Frontal cortex (tissue), 3 donors: ENCODE measurements at regions not wholly inside any gene's neighbourhood (a gene's known extent, or its start where the extent isn't known, plus 50 kb on each side); places are given as distances from the start of the nearest gene placed in this dataset.
"Not testable (repeated sequence)": the region's sequence is repeated elsewhere in the genome, so short reads cannot be mapped to it uniquely, and the experiment has no call there.

Experiments used
- DNase-seq, 2 donors: peaks; one replicate each; pipeline ENCODE4 v3.0.0; 2012; ENCODE audit warnings: low spot score in 2 of 2
- FAIRE-seq: peaks from 2 replicates; lab custom pipeline; 2012; peaks lifted over from hg19 to GRCh38; lab: Jason Lieb, UNC
- donor health status: control.
- donor health status: control.
- donor health status: control.

DNA sequence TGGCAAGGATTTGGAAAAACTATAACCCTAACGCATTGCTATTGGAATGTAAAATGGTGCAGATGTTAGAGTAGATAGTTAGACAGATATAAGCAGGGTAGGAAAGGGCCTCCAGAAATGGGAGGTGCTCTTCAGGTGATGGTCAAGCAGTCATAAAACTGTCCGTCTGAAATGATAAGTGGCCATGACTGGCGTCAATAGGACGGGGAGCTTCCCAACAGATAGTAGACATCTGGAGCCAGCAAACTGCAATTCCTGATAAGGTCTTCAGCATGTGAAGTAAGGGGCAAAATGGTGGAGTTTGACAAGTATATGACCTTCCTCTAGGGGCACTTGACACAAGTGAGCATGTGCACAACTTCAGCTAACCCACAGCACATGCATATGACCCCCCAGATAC, 250.4 kb downstream of the MAGEB5 start:
- DNase-seq (no peak), FAIRE-seq (no peak)

DNA sequence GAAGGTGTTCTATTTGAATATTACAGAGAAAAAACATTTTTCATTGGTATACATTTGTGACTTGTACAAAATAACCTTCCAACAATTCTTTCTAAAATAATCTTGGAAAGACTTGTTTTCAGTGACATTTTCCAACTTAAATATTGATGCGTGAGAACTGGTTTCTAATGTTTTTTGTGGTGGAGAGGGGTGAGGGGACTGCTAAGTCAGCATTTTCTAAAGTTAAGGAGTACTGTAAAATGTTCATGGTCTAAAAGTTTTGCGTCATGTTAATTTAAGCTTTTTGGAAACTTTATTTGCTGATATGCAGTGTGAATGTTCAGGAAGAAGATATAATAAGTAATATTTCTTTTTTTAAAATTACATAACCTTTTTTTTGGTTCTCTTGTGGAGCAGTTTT, 229.3 kb downstream of the MAGEB5 start:
- no peak for FAIRE-seq
- no peak for DNase-seq

DNA sequence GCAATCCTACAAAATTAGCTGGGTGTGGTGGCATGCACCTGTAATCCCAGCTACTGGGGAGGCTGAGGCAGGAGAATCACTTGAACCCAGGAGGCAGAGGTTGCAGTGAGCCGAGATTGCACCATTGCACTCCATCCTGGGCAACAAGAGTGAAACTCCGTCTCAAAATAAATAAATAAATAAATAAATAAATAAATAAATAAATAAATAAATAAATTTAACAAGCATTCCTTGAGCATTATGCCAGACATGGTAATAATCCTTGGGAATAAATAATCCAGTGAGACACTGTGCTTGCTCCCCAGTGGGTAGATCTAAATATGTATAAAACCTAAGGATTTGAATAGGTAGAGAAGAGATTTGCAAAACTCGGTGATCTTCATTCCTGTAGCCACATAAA, 228.4 kb downstream of the MAGEB5 start:
- FAIRE-seq, DNase-seq: not testable (repeated sequence)

DNA sequence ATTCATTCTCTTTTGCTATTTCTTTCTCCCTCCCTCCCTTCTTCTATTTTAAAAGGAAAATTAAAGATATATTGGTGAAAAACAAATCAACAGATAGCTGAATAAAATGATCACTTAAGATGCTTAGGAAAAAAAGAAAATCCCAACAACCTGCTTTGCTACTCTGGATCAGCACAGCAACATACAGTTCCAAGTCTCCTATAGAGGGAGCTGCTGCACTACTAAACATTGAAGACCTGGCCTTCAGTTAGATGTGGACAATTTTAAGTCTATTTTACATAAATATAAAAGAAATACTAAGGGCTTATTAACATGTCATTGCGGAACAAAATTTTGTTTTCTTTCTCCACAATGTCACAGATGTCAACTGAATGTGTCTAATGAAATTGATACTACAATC, 226.4 kb downstream of the MAGEB5 start:
- no peak for FAIRE-seq
- DNase-seq = peak in 1 of 2 donors; percentile 1

DNA sequence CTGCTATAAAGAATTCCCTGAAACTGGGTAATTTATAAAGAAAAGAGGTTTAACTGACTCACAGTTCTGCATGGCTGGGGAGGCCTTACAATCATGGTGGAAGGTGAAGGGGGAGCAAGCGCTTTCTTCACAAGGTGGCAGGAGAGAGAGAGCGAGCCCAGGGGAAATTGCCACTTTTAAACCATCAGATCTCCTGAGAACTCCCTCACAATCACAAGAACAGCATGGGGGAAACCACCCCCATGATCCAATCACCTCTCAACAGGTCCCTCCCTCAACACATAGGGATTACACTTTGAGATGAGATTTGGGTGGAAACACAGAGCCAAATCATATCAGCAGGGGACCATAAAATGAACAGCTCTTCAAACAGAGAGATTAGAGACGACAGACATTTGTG, 198.6 kb downstream of the MAGEB5 start:
- DNase-seq = no peak
- FAIRE-seq = no peak

DNA sequence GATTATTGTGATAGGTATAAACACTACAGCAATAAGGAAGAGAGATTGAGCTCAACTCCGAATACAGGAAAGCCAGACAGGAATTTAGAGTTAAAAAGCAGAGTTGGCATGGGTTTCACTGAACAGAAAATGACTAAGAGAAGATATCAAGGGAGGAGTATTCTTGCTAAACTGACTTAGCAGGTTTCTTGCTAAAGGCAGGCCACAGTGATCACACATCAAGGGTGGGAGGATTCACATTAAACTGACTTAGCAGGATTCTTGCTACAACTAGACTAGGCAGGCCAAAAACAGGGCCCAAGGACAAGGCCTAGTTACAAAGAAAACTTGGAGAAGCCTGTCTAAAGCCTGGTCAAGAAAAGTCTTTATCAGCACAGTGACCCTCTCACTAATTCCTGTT, 195.1 kb downstream of the MAGEB5 start:
- no peak for DNase-seq
- FAIRE-seq = no peak

DNA sequence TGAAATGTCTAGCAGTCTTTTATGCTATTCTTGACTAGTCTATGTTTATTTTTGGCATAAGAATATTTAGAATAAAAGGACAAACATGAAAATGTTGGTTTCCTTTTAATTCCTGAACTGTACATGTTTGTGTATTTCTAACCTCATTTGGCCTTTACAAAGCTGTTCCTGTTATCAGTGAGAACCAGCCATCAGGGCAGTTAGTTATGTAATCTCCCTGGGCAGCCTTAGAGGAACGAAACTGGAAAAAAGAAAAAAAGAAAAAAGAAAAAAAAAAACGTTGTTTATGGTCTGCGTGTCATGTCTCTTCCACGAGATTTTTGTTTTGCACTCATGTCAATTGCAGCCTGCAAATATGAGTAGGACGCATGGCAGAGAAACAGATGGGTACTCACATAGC, 193.7 kb downstream of the MAGEB5 start:
- FAIRE-seq (no peak), DNase-seq (no peak)

DNA sequence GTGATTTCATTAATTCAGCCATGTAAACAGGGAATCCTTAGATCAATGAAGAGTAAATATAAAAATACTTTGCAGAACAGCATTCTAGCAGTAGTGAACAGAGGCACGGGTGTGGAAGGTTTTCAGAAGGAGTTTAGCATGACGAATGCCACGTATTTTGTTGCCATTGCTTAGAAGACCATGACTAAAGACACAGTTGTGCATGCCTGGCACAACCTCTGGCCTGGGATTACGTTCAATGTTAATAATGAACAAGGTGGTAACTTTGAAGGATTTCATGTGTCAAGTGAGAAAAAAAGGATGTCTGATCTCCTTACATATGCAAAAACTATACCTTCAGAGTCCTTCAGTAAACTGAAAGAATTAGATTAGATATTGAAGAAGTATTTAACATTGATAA, 171.9 kb downstream of the MAGEB5 start:
- no peak for FAIRE-seq
- DNase-seq = no peak

DNA sequence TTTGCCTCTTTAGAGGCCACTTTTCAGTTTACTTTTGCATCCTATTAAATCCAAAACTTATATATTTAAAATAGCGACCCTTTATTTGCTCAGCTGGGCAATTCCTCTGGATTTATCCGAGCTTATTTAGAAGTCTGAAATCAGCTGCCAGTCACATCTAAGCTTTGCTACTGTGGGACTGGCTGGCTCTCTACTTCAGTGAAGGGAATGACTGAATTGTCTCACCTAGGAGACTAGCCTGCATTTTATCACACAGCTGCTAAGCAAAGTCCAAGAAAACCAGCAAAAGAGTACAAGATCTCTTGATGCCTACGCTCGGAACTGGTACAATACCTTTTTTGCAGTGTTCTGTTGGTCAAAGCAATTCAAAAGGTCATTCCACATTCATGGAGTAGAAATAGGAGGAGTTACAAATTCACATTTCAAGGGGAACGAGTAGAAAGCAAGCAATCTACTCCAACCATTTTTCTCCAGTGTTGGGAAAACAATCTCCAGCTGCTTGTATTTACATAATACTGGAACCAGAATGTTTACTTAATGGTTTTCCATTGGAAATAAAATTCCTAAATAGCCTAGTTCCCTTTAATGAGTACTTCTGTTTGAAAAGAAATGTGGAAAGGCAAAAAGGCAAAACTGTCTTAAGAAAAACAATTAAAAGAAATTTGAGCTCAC, 160.2 kb downstream of the MAGEB5 start:
- DNase-seq = no peak
- no peak for FAIRE-seq

DNA sequence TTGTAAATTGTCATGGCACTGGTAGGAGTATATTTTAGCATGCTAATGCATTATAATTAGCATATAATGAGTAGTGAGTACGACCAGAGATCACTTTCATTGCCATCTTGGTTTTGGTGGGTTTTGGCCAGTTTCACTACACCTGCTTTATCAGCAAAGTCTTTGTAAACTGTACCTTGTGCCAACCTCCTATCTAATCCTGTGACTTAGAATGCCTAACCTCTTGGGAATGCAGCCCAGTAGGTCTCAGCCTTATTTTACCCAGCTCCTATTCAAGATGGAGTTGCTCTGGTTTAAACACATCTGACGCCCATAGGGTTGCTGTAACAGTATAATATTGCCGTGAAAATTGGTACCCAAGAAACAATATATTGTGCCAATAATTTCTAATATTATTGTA, 159.4 kb downstream of the MAGEB5 start:
- no peak for DNase-seq
- no peak for FAIRE-seq

DNA sequence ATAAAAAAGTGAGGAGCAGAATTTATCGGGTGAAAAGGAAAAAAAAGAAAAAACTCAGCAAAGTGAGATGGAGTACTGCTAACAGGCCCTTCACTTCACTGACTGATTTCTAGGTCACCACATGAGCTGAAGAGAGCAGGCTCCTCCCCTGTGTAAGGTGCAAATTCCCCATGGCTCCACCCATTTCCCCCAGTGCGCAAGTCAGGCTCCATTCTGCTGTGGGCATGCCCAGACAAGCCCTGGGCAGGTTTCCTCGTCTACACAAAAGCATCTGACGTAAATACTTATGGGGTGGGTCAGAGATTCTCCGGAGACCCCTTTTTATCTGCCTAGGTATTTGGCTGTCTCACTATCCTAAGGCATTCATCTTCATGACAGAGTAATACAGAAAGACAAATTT, 157.9 kb downstream of the MAGEB5 start:
- DNase-seq (no peak), FAIRE-seq (no peak)

DNA sequence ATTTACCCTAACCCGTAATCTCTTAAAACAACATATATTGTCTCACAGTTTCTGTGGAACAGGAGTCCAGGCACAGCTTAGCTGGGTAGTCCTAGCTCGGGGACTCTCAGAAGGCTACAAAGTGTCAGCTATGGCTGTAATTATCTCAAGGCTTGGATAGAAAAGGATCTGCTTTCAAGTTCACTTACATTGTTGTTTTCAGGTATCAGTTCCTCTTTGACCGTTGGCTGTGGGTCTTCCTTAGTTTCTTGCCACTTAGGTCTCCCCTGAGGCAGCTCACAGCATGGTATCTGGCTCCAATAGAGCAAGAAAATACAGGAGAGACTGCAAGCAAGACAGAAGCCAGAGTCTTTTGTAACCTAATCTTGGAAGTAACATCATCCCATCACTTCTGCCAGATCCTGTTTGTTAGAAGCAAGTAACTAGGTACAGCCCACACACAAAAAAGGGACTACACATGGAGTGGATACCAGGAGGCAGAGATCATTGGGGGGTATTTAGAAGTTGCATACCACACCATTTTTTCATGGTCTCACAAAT, 137.0 kb downstream of the MAGEB5 start:
- DNase-seq (no peak), FAIRE-seq (no peak)

DNA sequence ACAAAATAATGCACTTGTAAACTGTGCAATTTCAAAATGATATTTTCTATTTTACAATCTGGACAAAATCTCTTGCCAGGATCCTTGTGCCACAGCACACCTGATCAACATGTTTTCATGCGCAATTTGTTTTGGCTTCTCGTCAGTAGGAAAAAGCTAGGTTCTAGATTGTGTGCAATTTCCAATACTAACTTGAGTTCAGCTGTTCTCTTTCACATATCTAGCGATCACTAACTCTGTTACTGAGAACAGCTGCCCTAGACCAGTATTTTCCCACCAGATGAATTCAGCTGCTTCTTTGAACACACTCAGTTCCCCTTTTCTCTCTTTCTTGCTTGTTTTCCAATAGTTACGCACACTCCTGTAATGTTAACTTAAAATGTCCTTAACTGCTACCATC, 131.2 kb downstream of the MAGEB5 start:
- DNase-seq (no peak), FAIRE-seq (no peak)

DNA sequence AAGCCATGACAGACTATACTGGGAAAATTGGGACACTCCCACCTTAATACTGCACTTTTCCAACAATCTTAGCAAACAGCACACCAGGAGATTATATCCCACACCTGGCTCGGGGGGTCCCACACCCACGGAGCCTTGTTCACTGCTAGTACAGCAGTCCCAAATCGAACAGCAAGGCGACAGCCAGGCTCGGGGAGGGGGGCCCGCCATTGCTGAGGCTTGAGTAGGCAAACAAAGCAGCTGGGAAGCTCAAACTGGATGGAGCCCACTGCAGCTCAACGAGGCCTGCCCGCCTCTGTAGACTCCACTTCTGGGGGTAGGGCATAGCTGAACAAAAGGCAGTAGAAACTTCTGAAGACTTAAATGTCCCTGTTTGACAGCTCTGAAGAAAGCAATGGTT, 118.3 kb downstream of the MAGEB5 start:
- FAIRE-seq (no peak), DNase-seq (no peak)

DNA sequence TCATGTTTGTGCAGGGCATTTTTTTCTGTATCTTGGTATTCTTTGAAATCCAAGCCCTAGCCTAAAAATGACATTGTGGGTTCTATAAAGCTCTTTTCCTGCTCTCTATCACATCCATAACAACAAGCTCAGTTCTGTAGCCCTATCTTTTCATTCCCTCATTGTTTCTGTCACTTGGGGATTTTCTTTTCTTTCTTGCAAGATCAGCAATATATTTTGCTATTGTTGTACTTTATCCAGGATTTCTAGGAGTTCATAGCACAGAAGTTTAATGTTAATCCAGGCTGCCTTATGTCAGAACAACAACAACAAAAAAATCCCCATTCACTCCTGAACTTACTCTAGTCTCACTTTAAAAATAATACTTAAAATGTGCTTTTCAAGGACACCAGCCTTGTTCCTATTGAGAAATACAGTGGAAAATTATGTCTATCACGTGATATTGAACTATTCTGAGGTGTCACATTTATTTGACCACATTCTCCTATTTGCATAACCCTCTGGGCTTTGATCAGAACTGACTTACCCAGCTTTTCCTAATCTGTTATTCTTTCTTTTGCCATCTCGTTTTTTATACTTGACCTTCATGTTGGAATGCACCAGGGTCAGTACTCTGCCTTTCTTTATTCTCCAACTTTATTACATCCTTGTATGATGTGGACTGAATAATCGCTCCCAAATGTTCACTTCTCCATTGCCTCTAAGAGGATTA, 112.8 kb downstream of the MAGEB5 start:
- no peak for FAIRE-seq
- no peak for DNase-seq

DNA sequence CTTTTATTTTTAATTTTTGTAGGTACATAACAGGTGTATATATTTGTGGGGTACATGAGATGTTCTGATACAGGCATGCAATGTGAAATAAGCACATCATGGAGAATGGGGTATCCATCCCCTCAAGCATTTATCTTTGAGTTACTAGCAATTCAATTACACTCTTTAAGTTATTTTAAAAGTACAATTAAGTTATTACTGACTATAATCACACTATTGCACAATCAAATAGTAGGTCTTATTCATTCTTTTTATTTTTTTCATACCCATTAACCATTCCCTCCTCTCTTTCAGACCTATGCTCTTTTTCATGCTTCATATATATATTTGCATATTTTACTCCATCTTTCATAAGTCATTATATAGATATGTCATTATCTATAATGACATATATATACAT, 93.3 kb downstream of the MAGEB5 start:
- DNase-seq = no peak
- no peak for FAIRE-seq

DNA sequence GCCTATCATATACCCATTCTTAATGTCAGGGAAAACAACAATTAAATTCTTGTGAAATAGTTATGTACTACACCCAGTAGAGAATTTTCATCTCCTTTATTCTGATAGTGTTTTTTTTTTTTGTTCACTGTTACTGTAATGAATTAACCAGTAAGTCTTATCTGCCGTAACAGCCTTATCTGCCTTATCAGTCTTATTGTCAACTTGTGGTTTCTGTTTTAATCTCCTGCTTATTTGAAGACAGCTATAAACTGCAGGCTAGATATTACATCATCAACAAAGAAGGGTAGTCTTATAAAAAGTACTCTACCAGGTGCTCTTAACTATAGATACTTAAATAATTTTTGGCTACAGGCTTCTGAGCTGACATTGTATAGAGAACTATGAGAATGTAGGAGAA, 79.5 kb downstream of the MAGEB5 start:
- DNase-seq (no peak), FAIRE-seq (no peak)

DNA sequence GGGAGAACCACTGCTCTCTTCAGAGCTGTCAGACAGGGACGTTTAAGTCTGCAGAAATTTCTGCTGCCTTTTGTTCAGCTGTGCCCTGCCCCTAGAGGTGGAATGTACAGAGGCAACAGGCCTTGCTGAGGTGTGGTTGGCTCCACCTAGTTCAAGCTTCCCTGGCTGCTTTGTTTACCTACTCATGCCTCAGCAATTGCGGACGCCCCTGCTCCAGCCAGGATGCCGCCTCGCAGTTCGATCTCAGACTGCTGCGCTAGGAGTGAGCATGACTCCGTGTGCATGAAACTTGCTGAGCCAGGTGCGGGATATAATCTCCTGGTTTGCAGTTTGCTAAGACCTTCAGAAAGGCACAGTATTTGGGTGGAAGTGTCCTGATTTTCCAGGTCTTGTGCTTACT, 70.9 kb downstream of the MAGEB5 start:
- DNase-seq (no peak), FAIRE-seq (no peak)
